ENCODE measurements at regions not wholly inside any gene's neighbourhood (a gene's known extent, or its start where the extent isn't known, plus 50 kb on each side); places are given as distances from the start of the nearest gene placed in this dataset.

DNA sequence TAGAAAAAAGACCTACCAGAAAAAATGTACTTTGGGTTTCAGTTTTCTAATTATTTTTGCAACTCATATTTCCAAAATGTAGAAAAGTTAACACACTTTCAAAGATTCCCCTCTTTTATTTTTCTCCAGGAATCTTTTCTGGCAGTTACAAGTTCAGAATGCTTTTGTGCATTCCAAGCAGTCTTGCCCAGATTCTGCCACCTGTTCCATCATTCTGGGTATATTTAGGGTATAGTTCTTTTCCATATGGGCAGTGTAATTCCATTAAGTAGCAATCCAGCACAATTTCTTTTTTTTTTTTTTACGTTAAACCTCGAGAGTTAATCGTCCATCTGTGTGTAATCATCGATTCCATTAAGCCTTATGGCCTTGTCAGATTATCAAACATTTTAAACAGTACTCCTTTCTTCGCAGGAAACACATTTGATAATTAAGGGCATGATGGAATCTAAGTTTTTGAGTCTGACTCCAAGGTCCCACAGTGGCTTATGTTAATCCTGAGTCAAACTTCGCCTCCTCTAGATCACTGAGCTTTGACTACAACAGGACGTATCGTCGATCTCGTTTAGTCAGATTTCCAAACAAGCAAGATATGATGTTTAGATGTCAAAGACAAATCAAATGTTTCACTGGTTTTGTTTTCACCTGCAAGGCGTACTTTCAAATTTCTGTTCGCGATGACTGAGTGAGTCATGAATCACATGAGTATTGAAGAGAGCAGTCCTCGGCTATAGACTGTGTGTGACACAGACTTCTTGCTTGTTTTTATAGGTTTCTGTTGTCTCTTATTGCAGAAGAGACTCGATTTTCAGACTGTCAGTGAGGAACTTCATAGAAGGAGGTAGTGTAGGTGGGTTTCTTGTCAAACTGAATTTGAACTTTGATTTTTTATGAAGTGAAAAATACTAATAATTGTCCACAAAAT is 118.9 kb upstream of the GK2 start:
- no peak overlapping the region for H3K4me3 ChIP-seq (ENCODE audit: low read depth, low read length)
- TF ChIP-seq, protein P1, sequence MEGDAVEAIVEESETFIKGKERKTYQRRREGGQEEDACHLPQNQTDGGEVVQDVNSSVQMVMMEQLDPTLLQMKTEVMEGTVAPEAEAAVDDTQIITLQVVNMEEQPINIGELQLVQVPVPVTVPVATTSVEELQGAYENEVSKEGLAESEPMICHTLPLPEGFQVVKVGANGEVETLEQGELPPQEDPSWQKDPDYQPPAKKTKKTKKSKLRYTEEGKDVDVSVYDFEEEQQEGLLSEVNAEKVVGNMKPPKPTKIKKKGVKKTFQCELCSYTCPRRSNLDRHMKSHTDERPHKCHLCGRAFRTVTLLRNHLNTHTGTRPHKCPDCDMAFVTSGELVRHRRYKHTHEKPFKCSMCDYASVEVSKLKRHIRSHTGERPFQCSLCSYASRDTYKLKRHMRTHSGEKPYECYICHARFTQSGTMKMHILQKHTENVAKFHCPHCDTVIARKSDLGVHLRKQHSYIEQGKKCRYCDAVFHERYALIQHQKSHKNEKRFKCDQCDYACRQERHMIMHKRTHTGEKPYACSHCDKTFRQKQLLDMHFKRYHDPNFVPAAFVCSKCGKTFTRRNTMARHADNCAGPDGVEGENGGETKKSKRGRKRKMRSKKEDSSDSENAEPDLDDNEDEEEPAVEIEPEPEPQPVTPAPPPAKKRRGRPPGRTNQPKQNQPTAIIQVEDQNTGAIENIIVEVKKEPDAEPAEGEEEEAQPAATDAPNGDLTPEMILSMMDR (IDR thresholded peaks at IDR 0.05; ENCODE audit: control insufficient read depth, extremely low read depth, insufficient read depth) = no peak
- DNase-seq (ENCODE audit: low read depth) = no peak

DNA sequence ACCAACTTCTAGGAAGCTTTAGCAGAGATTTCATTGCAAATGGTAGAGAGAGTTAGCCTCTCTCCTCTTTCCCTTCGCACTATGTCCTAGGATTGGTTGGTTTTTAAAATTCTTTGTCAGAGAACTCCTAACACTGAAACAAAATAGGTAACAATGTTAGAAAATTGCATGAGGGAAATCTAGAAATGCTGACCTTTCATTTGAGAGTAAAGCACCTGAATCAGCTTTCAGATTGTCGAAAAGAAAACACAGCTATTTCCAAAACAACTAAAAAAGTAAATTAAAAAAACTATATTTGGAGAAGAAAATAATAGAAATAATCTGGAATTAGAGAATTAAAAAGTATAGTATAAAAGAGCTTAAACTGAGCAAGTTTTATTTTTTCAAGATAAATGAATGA is 108.1 kb upstream of the GK2 start:
- TF ChIP-seq, protein P1 (IDR thresholded peaks at IDR 0.05; ENCODE audit: control insufficient read depth, extremely low read depth, insufficient read depth) = no peak
- no peak for DNase-seq (ENCODE audit: low read depth)

GRCh38 chr4:79514621-79515329 is 106.7 kb upstream of the GK2 start:
- DNase-seq (ENCODE audit: low read depth) = peak; percentile 23
- H3K4me3 ChIP-seq (ENCODE audit: low read depth, low read length) = no peak overlapping the region
- TF ChIP-seq, protein P1 (IDR thresholded peaks at IDR 0.05; ENCODE audit: control insufficient read depth, extremely low read depth, insufficient read depth) = no peak

More for the DNA sequence above, 108.1 kb upstream of the GK2 start:
- no peak overlapping the region for H3K4me3 ChIP-seq (ENCODE audit: low read depth, low read length)

DNA sequence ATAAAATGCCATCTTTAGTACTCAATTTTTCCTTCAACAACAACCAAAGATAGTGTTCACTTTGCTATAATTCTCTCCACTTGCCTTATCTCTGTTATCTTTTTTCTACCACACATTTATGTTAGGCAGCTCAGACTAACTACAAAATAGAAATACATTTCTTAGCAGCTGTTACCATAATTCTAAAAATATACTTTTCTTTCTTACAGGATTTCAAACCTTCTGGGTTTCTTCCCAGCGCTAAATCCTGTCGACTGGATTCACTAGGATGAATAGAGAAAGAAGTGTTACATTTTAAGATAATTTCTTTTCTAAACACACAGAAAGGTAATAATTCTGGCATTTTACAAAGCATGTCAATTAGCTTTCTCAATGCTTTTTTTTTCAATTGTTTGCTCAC is 105.5 kb upstream of the GK2 start:
- TF ChIP-seq, protein P1 (IDR thresholded peaks at IDR 0.05; ENCODE audit: control insufficient read depth, extremely low read depth, insufficient read depth) = no peak
- no peak for DNase-seq (ENCODE audit: low read depth)
- no peak overlapping the region for H3K4me3 ChIP-seq (ENCODE audit: low read depth, low read length)

DNA sequence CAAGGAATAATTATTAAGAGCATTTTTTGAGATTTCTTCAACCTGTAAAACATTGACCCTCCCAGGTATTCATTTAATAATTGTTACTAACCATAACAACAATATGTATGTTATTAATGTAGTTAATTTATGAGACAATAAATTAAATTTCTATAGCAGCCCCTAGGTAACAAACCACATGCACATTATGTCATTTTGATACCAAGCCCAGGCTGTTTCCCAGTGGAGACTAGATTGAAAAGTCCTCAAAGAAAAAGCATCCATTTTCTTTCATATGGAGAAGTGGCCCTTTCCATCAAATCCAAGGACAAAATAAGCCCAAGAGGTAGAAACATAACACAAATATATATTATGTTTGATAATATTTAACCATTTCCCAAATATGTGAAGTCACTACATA is 104.3 kb upstream of the GK2 start:
- H3K4me3 ChIP-seq (ENCODE audit: low read depth, low read length) = no peak overlapping the region

DNA sequence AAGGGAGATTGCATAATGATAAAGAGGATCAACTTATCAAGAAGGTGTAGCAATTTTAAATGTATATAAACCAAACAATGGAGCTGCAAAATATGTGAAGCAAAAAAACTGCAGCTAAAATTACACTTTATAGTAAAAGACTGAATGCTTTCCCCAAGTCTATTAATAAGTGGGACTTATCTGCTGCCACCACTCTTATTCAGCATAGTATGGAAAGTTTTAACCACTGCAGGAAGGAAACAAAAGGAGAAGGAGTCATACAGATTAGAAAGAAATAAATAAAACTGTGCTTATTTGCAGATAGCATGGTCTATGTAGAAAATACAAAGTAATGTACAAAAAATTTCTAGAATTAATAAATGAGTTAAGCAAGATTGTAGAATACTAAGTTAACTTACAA is 94.1 kb upstream of the GK2 start:
- H3K4me3 ChIP-seq (ENCODE audit: low read depth, low read length) = no peak overlapping the region
- no peak for DNase-seq (ENCODE audit: low read depth)
- TF ChIP-seq, protein P1 (IDR thresholded peaks at IDR 0.05; ENCODE audit: control insufficient read depth, extremely low read depth, insufficient read depth) = no peak

More for the DNA sequence above, 104.3 kb upstream of the GK2 start:
- DNase-seq (ENCODE audit: low read depth) = no peak
- TF ChIP-seq, protein P1 (IDR thresholded peaks at IDR 0.05; ENCODE audit: control insufficient read depth, extremely low read depth, insufficient read depth) = no peak

Measured in LNCaP clone FGC (cell line).